Peyer's patch (tissue), 4 donors: ENCODE measurements at regions not wholly inside any gene's neighbourhood (a gene's known extent, or its start where the extent isn't known, plus 50 kb on each side); places are given as distances from the start of the nearest gene placed in this dataset.
A peak's percentile ranks its signal among the peaks of the same experiment; 100 is the strongest.

Experiments used
- DNase-seq, 3 donors: peaks; one replicate each; pipeline ENCODE4 v3.0.0-alpha.2; 2017 to 2019
- H3K27ac ChIP-seq, 4 donors: fragments of 200-600 bp; sonication (generic); one replicate each; pipeline ENCODE4 v1.5.1; 2016 to 2019
- H3K27me3 ChIP-seq, 2 donors: fragments of 200-600 bp; sonication (generic); one replicate each; pipeline ENCODE4 v1.5.1; 2019
- H3K36me3 ChIP-seq, 3 donors: fragments of 200-600 bp; sonication (generic); one replicate each; pipeline ENCODE4 v1.5.1; 2016 to 2019
- H3K4me1 ChIP-seq, 4 donors: fragments of 200-600 bp; sonication (generic); one replicate each; pipeline ENCODE4 v1.5.1; 2016 to 2019
- H3K4me3 ChIP-seq, 4 donors: fragments of 200-600 bp; sonication (generic); 1 replicate in 3 of 4; 2 replicates in 1 of 4; pipeline ENCODE4 v1.5.1; 2016 to 2019; ENCODE audit warnings: mild to moderate bottlenecking in 1 of 4
- H3K9me3 ChIP-seq, 4 donors: fragments of 200-600 bp; sonication (generic); one replicate each; pipeline ENCODE4 v1.5.1; 2016 to 2019; ENCODE audit warnings: mild to moderate bottlenecking in 1 of 4
- CTCF ChIP-seq, 6 experiments: fragments of 450-650 bp in 4 of 6; fragments of 200-600 bp in 2 of 6; sonication (generic) in 1 of 6; IDR thresholded peaks; one replicate each; pipeline ENCODE4 v1.5.1; 2017 to 2019; ENCODE audit warnings: antibody characterized with exemption in 6 of 6, mild to moderate bottlenecking in 3 of 6, moderate library complexity in 1 of 6
- POLR2A ChIP-seq, 2 donors: fragments of 450-650 bp; IDR thresholded peaks; one replicate each; pipeline ENCODE4 v1.5.1; 2017; ENCODE audit warnings: antibody characterized with exemption in 2 of 2, mild to moderate bottlenecking in 2 of 2, moderate library complexity in 2 of 2

DNA sequence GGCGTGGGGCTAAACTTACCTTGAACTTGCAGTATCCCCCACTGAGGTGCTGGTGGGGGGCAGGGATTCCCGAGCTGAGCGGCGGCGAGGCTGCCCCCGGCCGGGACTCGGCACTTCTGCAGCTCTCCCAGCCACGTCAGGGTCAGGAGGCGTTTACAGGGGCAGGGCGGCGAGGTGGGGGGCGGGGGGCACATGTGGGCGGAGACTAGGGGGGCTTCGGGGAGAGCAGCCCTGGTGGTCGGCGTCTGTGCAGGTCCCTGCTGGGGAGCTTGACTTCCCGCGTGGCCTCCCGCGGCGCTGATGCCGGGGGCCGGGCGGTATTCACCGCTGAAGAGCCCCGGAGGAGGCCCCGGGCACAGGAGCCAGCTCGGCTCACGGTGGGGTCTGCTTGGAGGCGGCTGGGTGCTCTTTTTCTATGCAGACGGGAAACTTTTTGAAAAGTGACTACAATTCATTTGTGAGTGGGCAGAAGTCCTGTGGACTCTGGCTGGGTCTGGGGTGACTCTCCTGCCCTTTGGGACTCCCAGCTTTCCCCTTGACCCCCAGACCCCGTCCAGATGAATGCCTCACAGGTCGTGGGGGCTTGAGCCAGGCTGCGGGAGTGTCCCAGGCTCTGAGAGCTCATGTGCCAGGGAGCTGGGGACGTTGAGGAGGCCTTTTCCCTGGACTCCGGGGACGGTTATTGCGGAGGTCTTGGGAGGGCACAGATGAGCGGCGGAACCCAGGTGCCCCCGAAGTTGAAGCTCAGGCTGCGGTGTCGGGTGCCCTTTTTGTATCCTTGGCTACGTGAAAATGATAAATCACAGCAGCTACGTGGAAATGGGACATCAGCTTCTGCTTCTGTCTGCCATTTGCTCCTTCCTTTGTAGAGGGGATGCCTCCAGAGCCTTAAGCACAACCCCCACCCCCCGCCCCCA, 75.9 kb upstream of the GATA5 start:
- H3K36me3 ChIP-seq, result no peaks in the 10 kb centered on the region
- H3K27me3 ChIP-seq, result peaks cover 0 to 17% of the 10 kb centered on the region in 2 donors
- no peak for DNase-seq
- peaks cover 0 to 18% (median 7%) of the 10 kb centered on the region in 4 donors for H3K4me1 ChIP-seq
- peak overlapping the region; percentile 18 to 50 (median 36) for H3K4me3 ChIP-seq
- H3K27ac ChIP-seq, result peak overlapping the region in 1 of 4 donors; percentile 79
- H3K9me3 ChIP-seq, result no peaks in the 10 kb centered on the region
- no peak for TF ChIP-seq CTCF (IDR thresholded peaks at IDR 0.05)
- no peak for TF ChIP-seq POLR2A (IDR thresholded peaks at IDR 0.05)

GRCh38 chr20:62552613-62553012, 76.8 kb upstream of the GATA5 start:
- no peaks in the 10 kb centered on the region for H3K36me3 ChIP-seq
- no peak overlapping the region for H3K4me3 ChIP-seq
- no peaks in the 10 kb centered on the region for H3K9me3 ChIP-seq
- TF ChIP-seq POLR2A (IDR thresholded peaks at IDR 0.05), result no peak
- TF ChIP-seq CTCF (IDR thresholded peaks at IDR 0.05), result no peak
- peaks cover 0 to 17% of the 10 kb centered on the region in 2 donors for H3K27me3 ChIP-seq
- H3K4me1 ChIP-seq, result peaks cover 0 to 18% (median 7%) of the 10 kb centered on the region in 4 donors
- DNase-seq, result no peak
- H3K27ac ChIP-seq, result no peak overlapping the region

- peaks cover 0 to 20% (median 7%) of the 10 kb centered on the region in 4 donors for H3K4me1 ChIP-seq
- TF ChIP-seq CTCF (IDR thresholded peaks at IDR 0.05), result no peak
- no peak for DNase-seq
- H3K9me3 ChIP-seq, result no peaks in the 10 kb centered on the region
- no peak overlapping the region for H3K4me3 ChIP-seq
- H3K27me3 ChIP-seq, result peaks cover 0 to 17% of the 10 kb centered on the region in 2 donors
- no peak overlapping the region for H3K27ac ChIP-seq
- H3K36me3 ChIP-seq, result no peaks in the 10 kb centered on the region
Measured at GRCh38 chr20:62553136-62553837, 77.5 kb upstream of the GATA5 start.

DNA sequence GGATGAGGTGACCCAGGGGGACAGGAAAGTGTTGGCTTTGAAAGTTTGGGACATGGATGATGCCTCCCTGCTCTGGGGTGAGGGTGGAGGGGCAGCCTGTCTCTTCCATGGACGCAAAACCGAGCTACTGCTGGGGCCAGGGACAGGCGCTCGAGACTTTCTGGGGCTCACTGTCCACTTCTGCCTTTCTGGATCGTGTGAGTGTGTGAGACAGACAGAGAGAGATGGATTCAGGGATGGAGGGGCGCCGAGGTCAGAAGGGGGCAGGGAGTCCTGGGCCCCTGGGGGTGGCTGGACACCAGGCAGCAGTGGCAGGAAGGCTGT, 78.0 kb upstream of the GATA5 start:
- H3K36me3 ChIP-seq, result no peaks in the 10 kb centered on the region
- no peak overlapping the region for H3K4me3 ChIP-seq
- H3K27me3 ChIP-seq, result peaks cover 0 to 17% of the 10 kb centered on the region in 2 donors
- H3K9me3 ChIP-seq, result no peaks in the 10 kb centered on the region
- H3K4me1 ChIP-seq, result peaks cover 0 to 23% (median 7%) of the 10 kb centered on the region in 4 donors
- DNase-seq, result no peak
- no peak for TF ChIP-seq CTCF (IDR thresholded peaks at IDR 0.05)
- no peak for TF ChIP-seq POLR2A (IDR thresholded peaks at IDR 0.05)
- H3K27ac ChIP-seq, result no peak overlapping the region

DNA sequence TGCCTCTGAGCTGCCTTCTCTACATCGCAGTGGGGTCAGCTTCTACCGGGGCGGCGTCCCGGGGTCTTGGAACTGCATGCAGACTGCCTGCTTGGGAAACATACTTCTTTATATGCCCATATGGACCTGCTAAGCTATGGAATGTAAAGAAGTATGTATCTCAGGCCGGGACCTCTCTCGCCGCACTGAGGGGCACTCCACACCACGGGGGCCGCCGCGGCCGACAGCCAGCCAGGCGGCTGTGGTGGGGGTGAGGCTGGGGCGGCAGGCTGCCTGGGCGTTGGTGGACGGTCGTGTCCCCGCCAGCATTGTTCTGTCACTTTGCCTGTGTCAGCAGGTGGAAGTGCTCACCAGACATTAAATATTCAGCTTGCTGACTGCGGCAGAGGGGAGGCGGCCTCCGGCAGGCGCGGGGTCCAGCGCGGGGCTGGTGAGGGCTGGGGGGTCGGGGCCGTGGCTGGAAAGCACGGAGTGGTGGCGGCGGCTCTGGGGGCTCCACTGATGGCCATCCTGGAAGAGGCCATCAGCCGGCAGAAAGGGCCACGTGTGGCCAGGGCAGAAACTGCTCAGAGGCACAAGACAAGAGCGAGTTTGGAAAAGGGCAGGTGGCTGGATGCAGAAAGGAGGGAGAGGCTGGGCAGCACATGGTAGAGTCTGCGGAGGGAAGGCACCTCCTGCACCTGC, 78.6 kb upstream of the GATA5 start:
- H3K27ac ChIP-seq, result no peak overlapping the region
- no peak overlapping the region for H3K4me3 ChIP-seq
- no peak for DNase-seq
- H3K9me3 ChIP-seq, result no peaks in the 10 kb centered on the region
- no peaks in the 10 kb centered on the region for H3K36me3 ChIP-seq
- no peak for TF ChIP-seq POLR2A (IDR thresholded peaks at IDR 0.05)
- no peak for TF ChIP-seq CTCF (IDR thresholded peaks at IDR 0.05)
- peaks cover 0 to 23% (median 7%) of the 10 kb centered on the region in 4 donors for H3K4me1 ChIP-seq
- peaks cover 0 to 17% of the 10 kb centered on the region in 2 donors for H3K27me3 ChIP-seq
